GM18873 (cell line): ENCODE measurements at regions not wholly inside any gene's neighbourhood (a gene's known extent, or its start where the extent isn't known, plus 50 kb on each side); places are given as distances from the start of the nearest gene placed in this dataset.
"Not testable (repeated sequence)": the region's sequence is repeated elsewhere in the genome, so short reads cannot be mapped to it uniquely, and the experiment has no call there.

Experiments used
- ATAC-seq: cut with Tn5 transposase; IDR thresholded peaks from one replicate; pipeline ENCODE4 v1.9.1; 2021; ENCODE audit warnings: mild to moderate bottlenecking, moderate library complexity, moderate number of reproducible peaks; ENCODE audit not compliant: unreplicated experiment, low FRiP score

GRCh38 chr15:38846346-38846745 is 281.7 kb upstream of the RASGRP1 start:
- ATAC-seq: no peak

- no peak for ATAC-seq
These were observed 283.1 kb upstream of the RASGRP1 start for GRCh38 chr15:38847666-38848065.

- ATAC-seq: no peak
These were observed 284.4 kb upstream of the RASGRP1 start for GRCh38 chr15:38849046-38849445.

GRCh38 chr15:38852188-38852587 is 287.6 kb upstream of the RASGRP1 start:
- not testable (repeated sequence) for ATAC-seq

GRCh38 chr15:38853608-38854007 is 289.0 kb upstream of the RASGRP1 start:
- no peak for ATAC-seq

GRCh38 chr15:38854506-38854905 is 289.9 kb upstream of the RASGRP1 start:
- ATAC-seq: no peak

GRCh38 chr15:38857814-38858213 is 293.2 kb upstream of the RASGRP1 start:
- ATAC-seq: no peak

GRCh38 chr15:38859574-38859973 is 295.0 kb upstream of the RASGRP1 start:
- ATAC-seq: no peak

GRCh38 chr15:38860253-38860652 is 295.6 kb upstream of the RASGRP1 start:
- ATAC-seq: no peak

- ATAC-seq: no peak
These were observed 296.1 kb upstream of the RASGRP1 start for GRCh38 chr15:38860674-38861073.

GRCh38 chr15:38861108-38861507 is 296.5 kb upstream of the RASGRP1 start:
- ATAC-seq: no peak

GRCh38 chr15:38862099-38862498 is 297.5 kb upstream of the RASGRP1 start:
- ATAC-seq: no peak

GRCh38 chr15:38863381-38863780 is 298.8 kb upstream of the RASGRP1 start:
- ATAC-seq: no peak

- no peak for ATAC-seq
These were observed 299.5 kb upstream of the RASGRP1 start for GRCh38 chr15:38864122-38864521.

GRCh38 chr15:38864827-38865581 is 300.4 kb upstream of the RASGRP1 start:
- no peak for ATAC-seq

GRCh38 chr15:38867556-38867955 is 302.9 kb upstream of the RASGRP1 start:
- ATAC-seq: no peak

- no peak for ATAC-seq
These were observed 303.9 kb upstream of the RASGRP1 start for GRCh38 chr15:38868326-38869114.

- no peak for ATAC-seq
These were observed 307.0 kb upstream of the RASGRP1 start for GRCh38 chr15:38871638-38872037.

- ATAC-seq: no peak
These were observed 308.1 kb upstream of the RASGRP1 start for GRCh38 chr15:38872732-38873131.

- ATAC-seq: no peak
These were observed 308.5 kb upstream of the RASGRP1 start for GRCh38 chr15:38873158-38873557.

- no peak for ATAC-seq
These were observed 309.9 kb upstream of the RASGRP1 start for GRCh38 chr15:38874464-38874863.

- ATAC-seq: no peak
These were observed 311.6 kb upstream of the RASGRP1 start for GRCh38 chr15:38876211-38876610.
